HepG2 (cell line): ENCODE measurements at regions not wholly inside any gene's neighbourhood (a gene's known extent, or its start where the extent isn't known, plus 50 kb on each side); places are given as distances from the start of the nearest gene placed in this dataset.
A peak's percentile ranks its signal among the peaks of the same experiment; 100 is the strongest.

ENCODE experiments used
- ATAC-seq: fragments of 200-7000 bp; cut with Tn5 transposase; 3 replicates; pipeline ENCODE4 v1.9.1; 2020; ENCODE audit warnings: mild to moderate bottlenecking, moderate library complexity
- BruUV-seq: library from RNA; stranded (reverse); fragments of 400-500 nt; replicated peaks from 2 replicates; lab custom pipeline; 2021; lab: Mats Ljungman, UMichigan
- CTCF ChIA-PET: fragments of 300-600 bp; formaldehyde crosslinking; extraction: SDS; loops from one replicate; lab custom pipeline; 2021; ENCODE audit warnings: low total read pairs, inconsistent platforms, low intra/inter-chr PET ratio; lab: Yijun Ruan, JAX
- POLR2A ChIA-PET: fragments of 350-600 bp; sonication (Branson Sonifier 250); formaldehyde crosslinking; loops from one replicate; lab custom pipeline; 2020; ENCODE audit warnings: antibody characterized with exemption, inconsistent platforms; lab: Yijun Ruan, JAX
- DNase-seq: peaks from one replicate; pipeline ENCODE4 v3.0.0-alpha.2; 2015; ENCODE audit warnings: low spot score
- FAIRE-seq: peaks from 3 replicates; lab custom pipeline; 2011; peaks lifted over from hg19 to GRCh38; lab: Jason Lieb, UNC
- H2AFZ ChIP-seq: one replicate; pipeline ENCODE4 v1.6.1; 2011; ENCODE audit warnings: low read length, inconsistent platforms
- H3K27ac ChIP-seq: fragments of 300-600 bp; 3 replicates; pipeline ENCODE4 v1.8.0; 2011; ENCODE audit warnings: mixed run types, mild to moderate bottlenecking, mixed read lengths, low read length, inconsistent platforms; ENCODE audit not compliant: insufficient read depth; ENCODE audit errors: extremely low read length
- H3K27me3 ChIP-seq, 2 experiments: fragments of 200-600 bp in 1 of 2; 2 replicates in 1 of 2; 3 replicates in 1 of 2; pipeline versions ENCODE4 v1.6.0 to v1.8.0; 2011; ENCODE audit warnings: low read length in 2 of 2, mild to moderate bottlenecking in 2 of 2, moderate library complexity in 2 of 2, inconsistent platforms in 1 of 2; ENCODE audit not compliant: insufficient read depth in 2 of 2, control insufficient read depth in 1 of 2
- H3K36me3 ChIP-seq, 2 experiments: fragments of 200-600 bp in 1 of 2; replicated peaks in 1 of 2; 2 replicates in 1 of 2; 3 replicates in 1 of 2; pipeline versions ENCODE4 v1.5.1 to v1.8.0; 2011; ENCODE audit warnings: low read length in 2 of 2, inconsistent platforms in 1 of 2; ENCODE audit not compliant: insufficient read depth in 2 of 2, control insufficient read depth in 1 of 2
- H3K4me1 ChIP-seq: 2 replicates; pipeline ENCODE4 v1.5.1; 2012; ENCODE audit warnings: low read length, inconsistent platforms; ENCODE audit not compliant: insufficient read depth
- H3K4me2 ChIP-seq: 2 replicates; pipeline ENCODE4 v1.6.0; 2011; ENCODE audit warnings: low read depth, low read length, inconsistent platforms
- H3K4me3 ChIP-seq, 3 experiments: fragments of 200-600 bp in 1 of 3; sonication (generic), shearing (Covaris generic) in 1 of 3; replicated peaks in 1 of 3; 2 replicates each; pipeline ENCODE4 v1.5.1; 2011 to 2016; ENCODE audit warnings: low read length in 3 of 3, inconsistent platforms in 2 of 3, low read depth in 2 of 3, mild to moderate bottlenecking in 2 of 3, control low read depth in 1 of 3, mixed read lengths in 1 of 3; ENCODE audit not compliant: insufficient read depth in 1 of 3
- H3K79me2 ChIP-seq: one replicate; pipeline ENCODE4 v1.6.1; 2011; ENCODE audit warnings: low read length, inconsistent platforms; ENCODE audit not compliant: insufficient read depth
- H3K9ac ChIP-seq: 2 replicates; pipeline ENCODE4 v1.6.0; 2011; ENCODE audit warnings: mild to moderate bottlenecking, low read depth, low read length, inconsistent platforms; ENCODE audit not compliant: insufficient read depth
- H3K9me3 ChIP-seq: 2 replicates; pipeline ENCODE4 v1.5.1; 2012; ENCODE audit warnings: mild to moderate bottlenecking, low read length
- H4K20me1 ChIP-seq: 2 replicates; pipeline ENCODE4 v1.6.0; 2011; ENCODE audit warnings: inconsistent platforms, mild to moderate bottlenecking, low read length, moderate library complexity; ENCODE audit not compliant: insufficient read depth
- ATF1 ChIP-seq: IDR thresholded peaks from 2 replicates; pipeline ENCODE4 v1.6.1; 2016; ENCODE audit warnings: mild to moderate bottlenecking, control low read depth
- E2F1 ChIP-seq: sonication (generic); formaldehyde crosslinking; IDR thresholded peaks from 2 replicates; pipeline ENCODE4 v1.5.0; 2020; ENCODE audit warnings: missing genetic modification reagents
- NFE2 ChIP-seq: sonication (generic); formaldehyde crosslinking; IDR thresholded peaks from 2 replicates; pipeline ENCODE4 v1.4.0; 2020; ENCODE audit warnings: missing genetic modification reagents
- THAP9 ChIP-seq: sonication (generic); formaldehyde crosslinking; IDR thresholded peaks from 2 replicates; pipeline ENCODE4; 2020; ENCODE audit warnings: missing genetic modification reagents, mild to moderate bottlenecking, borderline replicate concordance
- YEATS2 ChIP-seq: sonication (generic); formaldehyde crosslinking; IDR thresholded peaks from 2 replicates; pipeline ENCODE4 v1.4.0; 2020; ENCODE audit warnings: missing genetic modification reagents, borderline replicate concordance
- ZBTB37 ChIP-seq: sonication (generic); formaldehyde crosslinking; IDR thresholded peaks from 2 replicates; pipeline ENCODE4 v1.4.0; 2020; ENCODE audit warnings: mild to moderate bottlenecking, missing genetic modification reagents
- ZBTB44 ChIP-seq: sonication (generic); formaldehyde crosslinking; IDR thresholded peaks from 2 replicates; pipeline ENCODE4 v1.4.0; 2020; ENCODE audit warnings: missing genetic modification reagents
- ZNF713 ChIP-seq: sonication (generic); formaldehyde crosslinking; IDR thresholded peaks from 2 replicates; pipeline ENCODE4 v1.4.0; 2020; ENCODE audit warnings: mild to moderate bottlenecking, missing genetic modification reagents
- in situ Hi-C: cut with HindIII; loops from 2 replicates; pipeline ENCODE4 v1.10.0; 2017; ENCODE audit warnings: low pct_unique_long_range_greater_than_20kb; ENCODE audit not compliant: extremely low pct_ligation_motif_present
- intact Hi-C: fragments of 100-400 bp; cut with micrococcal nuclease; formaldehyde crosslinking; loops from one replicate; pipeline ENCODE4 v1.10.0; 2022; ENCODE audit not compliant: unreplicated experiment

GRCh38 chr2:7592618-7593140, 675.5 kb downstream of the RNF144A start (continued):
- no peak for TF ChIP-seq ZBTB37 (CRISPR knock-in tag)
- TF ChIP-seq YEATS2 (CRISPR knock-in tag), result no peak
- TF ChIP-seq, all 625 proteins: peak for 0

- in situ Hi-C loops, result no loop called here
- peak; percentile 64 for ATAC-seq
- no peak for TF ChIP-seq ZBTB44 (CRISPR knock-in tag)
- no peak for TF ChIP-seq E2F1
- TF ChIP-seq NFE2 (CRISPR knock-in tag), result no peak
- TF ChIP-seq ATF1 (CRISPR knock-in tag), result no peak
- no peak for TF ChIP-seq THAP9 (CRISPR knock-in tag)
- no peak for TF ChIP-seq ZNF713
Observed at GRCh38 chr2:7593360-7593759, 676.1 kb downstream of the RNF144A start.

More at GRCh38 chr2:7593360-7593759, 676.1 kb downstream of the RNF144A start:
- Histone ChIP-seq H3K4me1 (no peaks in the 10 kb centered on the region), H3K9me3 (no peaks in the 10 kb centered on the region), H3K4me2 (no peak overlapping the region), H3K27me3 (no peaks in the 10 kb centered on the region), H3K4me3 (no peak overlapping the region), H3K79me2 (no peaks in the 10 kb centered on the region), H3K27ac (no peak overlapping the region), H3K9ac (no peak overlapping the region), H2AFZ (no peak overlapping the region), H3K36me3 (no peaks in the 10 kb centered on the region), H4K20me1 (no peaks in the 10 kb centered on the region)
- intact Hi-C loops, result no loop called here
- BruUV-seq, result no TSS peak
- no peak for FAIRE-seq
- DNase-seq, result no peak
- POLR2A ChIA-PET, result no interaction called here
- CTCF ChIA-PET, result no interaction called here
